K562 (cell line): ENCODE measurements at regions not wholly inside any gene's neighbourhood (a gene's known extent, or its start where the extent isn't known, plus 50 kb on each side); places are given as distances from the start of the nearest gene placed in this dataset.

ENCODE experiments used
- ATAC-seq: fragments of 200-7000 bp; cut with Tn5 transposase; 3 replicates; pipeline ENCODE4 v1.9.1; 2020; ENCODE audit warnings: moderate library complexity
- BruUV-seq: library from RNA; stranded (reverse); fragments of 400-500 nt; replicated peaks from 2 replicates; lab custom pipeline; 2021; lab: Mats Ljungman, UMichigan
- CTCF ChIA-PET: fragments of 300-600 bp; formaldehyde crosslinking; extraction: SDS; loops from one replicate; lab custom pipeline; 2021; ENCODE audit warnings: low intra/inter-chr PET ratio; lab: Yijun Ruan, JAX
- POLR2A ChIA-PET: fragments of 300-600, 350-650 bp; sonication (Branson Sonifier 250); formaldehyde crosslinking; extraction: SDS; loops from one replicate; lab custom pipeline; 2021; ENCODE audit warnings: antibody characterized with exemption, inconsistent platforms; lab: Yijun Ruan, JAX
- DNase-seq, 4 experiments: peaks; one replicate each; pipeline versions ENCODE4 v3.0.0 to v3.0.0-alpha.2; 2011 to 2018; ENCODE audit warnings: low spot score in 3 of 4, mixed read lengths in 3 of 4; ENCODE audit errors: extremely low read depth in 1 of 4
- FAIRE-seq: peaks from 2 replicates; lab custom pipeline; 2011; peaks lifted over from hg19 to GRCh38; lab: Jason Lieb, UNC
- H2AFZ ChIP-seq: 2 replicates; pipeline ENCODE4 v1.6.0; 2011; ENCODE audit warnings: low read depth, low read length, control low read depth, inconsistent platforms
- H3K27ac ChIP-seq: fragments of 200-600 bp; 3 replicates; pipeline ENCODE4 v1.8.0; 2011; ENCODE audit warnings: low read depth, mild to moderate bottlenecking, control low read depth, inconsistent platforms, low read length, moderate library complexity, mixed read lengths; ENCODE audit errors: extremely low read depth
- H3K27me3 ChIP-seq, 2 experiments: fragments of 300-600 bp in 1 of 2; 2 replicates in 1 of 2; 3 replicates in 1 of 2; pipeline versions ENCODE4 v1.6.0 to v1.8.0; 2011; ENCODE audit warnings: inconsistent platforms in 2 of 2, low read length in 2 of 2, mild to moderate bottlenecking in 1 of 2, mixed read lengths in 1 of 2, moderate library complexity in 1 of 2; ENCODE audit not compliant: control insufficient read depth in 2 of 2, insufficient read depth in 2 of 2
- H3K36me3 ChIP-seq: fragments of 300-600 bp; 3 replicates; pipeline ENCODE4 v1.8.0; 2011; ENCODE audit warnings: mild to moderate bottlenecking, low read length, inconsistent platforms; ENCODE audit not compliant: control insufficient read depth, insufficient read depth
- H3K4me1 ChIP-seq, 2 experiments: fragments of 200-600 bp in 1 of 2; replicated peaks in 1 of 2; 2 replicates in 1 of 2; 3 replicates in 1 of 2; pipeline versions ENCODE4 v1.5.1 to v1.8.0; 2011; ENCODE audit warnings: inconsistent platforms in 2 of 2, low read length in 2 of 2, mild to moderate bottlenecking in 1 of 2, mixed read lengths in 1 of 2, moderate library complexity in 1 of 2; ENCODE audit not compliant: control insufficient read depth in 2 of 2, insufficient read depth in 2 of 2
- H3K4me2 ChIP-seq: 2 replicates; pipeline ENCODE4 v1.6.1; 2011; ENCODE audit warnings: low read length, control low read depth, inconsistent platforms, mixed read lengths; ENCODE audit not compliant: insufficient read depth
- H3K4me3 ChIP-seq: fragments of 200-600 bp; sonication (generic), shearing (Covaris generic); 2 replicates; pipeline ENCODE4 v1.5.1; 2016; ENCODE audit warnings: control low read depth, inconsistent platforms
- H3K79me2 ChIP-seq: fragments of 200-600 bp; 3 replicates; pipeline ENCODE4 v1.8.0; 2011; ENCODE audit warnings: low read length, inconsistent platforms; ENCODE audit not compliant: control insufficient read depth, insufficient read depth
- H3K9ac ChIP-seq, 2 experiments: 2 replicates each; pipeline versions ENCODE4 v1.6.0 to v1.6.1; 2011; ENCODE audit warnings: low read depth in 2 of 2, low read length in 2 of 2, control low read depth in 1 of 2, inconsistent platforms in 1 of 2, mild to moderate bottlenecking in 1 of 2, mixed read lengths in 1 of 2; ENCODE audit not compliant: insufficient read depth in 1 of 2
- H3K9me1 ChIP-seq: one replicate; pipeline ENCODE4 v1.6.0; 2011; ENCODE audit warnings: inconsistent platforms, mild to moderate bottlenecking, low read length, moderate library complexity; ENCODE audit not compliant: control insufficient read depth, insufficient read depth
- H3K9me3 ChIP-seq: replicated peaks from 2 replicates; pipeline ENCODE4 v1.5.1; 2011; ENCODE audit warnings: low read depth, low read length, inconsistent platforms; ENCODE audit not compliant: control insufficient read depth, insufficient read depth
- H4K20me1 ChIP-seq: replicated peaks from 2 replicates; pipeline ENCODE4 v1.6.1; 2011; ENCODE audit warnings: low read length, inconsistent platforms, mixed read lengths; ENCODE audit not compliant: control insufficient read depth, insufficient read depth
- FOXJ3 ChIP-seq: sonication (generic); formaldehyde crosslinking; IDR thresholded peaks from 2 replicates; pipeline ENCODE4 v1.4.0; 2020; ENCODE audit warnings: mild to moderate bottlenecking, missing genetic modification reagents
- NRF1 ChIP-seq, 2 experiments: fragments of 450-650 bp; IDR thresholded peaks in 1 of 2; conservative IDR thresholded peaks in 1 of 2; 2 replicates each; pipeline ENCODE4 v1.6.1; 2014; ENCODE audit warnings: mild to moderate bottlenecking in 2 of 2
- PCBP2 ChIP-seq: fragments of 200-400 bp; formaldehyde crosslinking; IDR thresholded peaks from 2 replicates; pipeline ENCODE4 v1.6.1; 2018; ENCODE audit warnings: low read length, low read depth, mild to moderate bottlenecking, moderate library complexity; ENCODE audit not compliant: poor library complexity, severe bottlenecking
- PTRF ChIP-seq: fragments of 450-650 bp; IDR thresholded peaks from 2 replicates; pipeline ENCODE4 v1.6.1; 2016; ENCODE audit warnings: mild to moderate bottlenecking, missing genetic modification characterization, missing compliant biosample characterization
- ZNF232 ChIP-seq: sonication (generic); formaldehyde crosslinking; IDR thresholded peaks from 2 replicates; pipeline ENCODE4 v1.8.0; 2022; ENCODE audit warnings: mild to moderate bottlenecking, missing genetic modification reagents
- ZNF24 ChIP-seq: fragments of 450-650 bp; IDR thresholded peaks from 2 replicates; pipeline ENCODE4 v1.6.1; 2016
- ZNF79 ChIP-seq: fragments of 250-450 bp; sonication (Bioruptor Pico); IDR thresholded peaks from 2 replicates; pipeline ENCODE4 v1.4.0; 2020; ENCODE audit warnings: low read depth, mild to moderate bottlenecking, moderate library complexity
- WGBS: fragments of 100-300 bp; shearing (Covaris generic); methylation state at CpG from one replicate; pipeline ENCODE4 v1.1.6; 2016; ENCODE audit warnings: low coverage, mixed read lengths; ENCODE audit not compliant: insufficient coverage; ENCODE audit errors: missing lambda C conversion rate; 5-methylcytosine and 5-hydroxymethylcytosine counted together
- in situ Hi-C: fragments of 300-500 bp; cut with MboI; formaldehyde crosslinking; loops from 4 replicates; pipeline ENCODE4 v1.15.0; 2018; ENCODE audit warnings: inconsistent platforms, mixed read lengths
- intact Hi-C: fragments of 100-400 bp; cut with micrococcal nuclease; formaldehyde crosslinking; loops from 2 replicates; pipeline ENCODE4 v1.14.2; 2022
- TF ChIP-seq, protein P1 (sequence below): fragments of 250-450 bp; sonication (Bioruptor Pico); IDR thresholded peaks from 2 replicates; pipeline ENCODE4 v1.8.0; 2022; ENCODE audit warnings: inconsistent platforms, mild to moderate bottlenecking, moderate library complexity, borderline replicate concordance
- TF ChIP-seq, protein P2 (sequence below), 2 experiments: IDR thresholded peaks; 2 replicates each; pipeline ENCODE4 v1.6.1; 2012; ENCODE audit warnings: improper control_type of control experiment in 2 of 2, low read depth in 2 of 2, low read length in 2 of 2, borderline replicate concordance in 1 of 2

DNA sequence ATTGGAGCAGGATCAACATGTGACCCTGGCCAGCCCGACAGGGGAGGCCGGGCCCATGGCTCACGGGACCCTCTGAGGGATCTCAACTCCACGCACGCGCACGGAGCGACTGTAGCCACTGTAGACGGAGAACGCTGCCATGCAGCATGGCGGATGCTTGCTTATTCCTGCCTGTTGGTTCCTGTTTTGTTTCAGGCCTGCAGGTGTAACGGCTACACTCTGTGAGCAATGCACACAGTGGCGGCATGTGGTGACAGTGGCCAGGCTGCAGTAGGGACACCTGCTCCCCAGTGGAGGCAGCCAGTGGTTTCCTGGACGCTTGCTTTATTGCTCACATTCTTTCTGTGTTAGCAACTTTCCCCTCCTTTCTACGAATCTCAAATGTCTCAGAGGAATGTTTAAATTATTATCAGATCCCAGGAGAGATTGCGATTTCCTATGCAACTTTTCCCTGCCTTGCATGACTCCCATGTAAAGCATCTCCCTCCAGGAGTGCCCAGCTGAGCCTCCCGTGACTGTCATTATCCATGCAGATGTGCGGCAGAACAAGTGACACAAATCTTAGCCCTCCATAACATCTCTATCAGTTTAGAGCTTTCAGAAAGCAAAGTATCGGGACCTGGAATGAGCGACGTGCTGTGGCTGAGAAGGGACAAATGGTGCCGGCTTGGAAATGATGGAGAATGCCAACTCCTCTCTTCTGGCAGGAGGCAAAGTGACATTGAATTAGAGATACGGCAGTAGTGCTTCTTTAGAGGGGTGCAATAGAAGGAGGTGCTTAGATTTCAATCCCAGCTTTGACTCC is 209.7 kb downstream of the ASB1 start:
- ATAC-seq, result no peak
- FAIRE-seq, result no peak
- BruUV-seq, result no TSS peak
- intact Hi-C loops, result no loop called here
- TF ChIP-seq NRF1 (conservative IDR thresholded peaks at IDR 0.05 in 1 of 2, IDR thresholded peaks at IDR 0.05 in 1 of 2) (peak; percentile 72 to 75), ZNF79 (CRISPR knock-in tag) (no peak)
- H3K9me3 ChIP-seq, result no peaks in the 10 kb centered on the region
- H3K4me3 ChIP-seq, result no peak overlapping the region
- DNase-seq, result no peak
- in situ Hi-C loops, result no loop called here
- H3K27ac ChIP-seq, result no peak overlapping the region
- WGBS, result 1% methylated on average over 22 of the region's 23 CpGs
- H4K20me1 ChIP-seq, result no peaks in the 10 kb centered on the region; the same call in 1 of the 2 replicates
- H3K36me3 ChIP-seq, result no peaks in the 10 kb centered on the region
- no peaks in the 10 kb centered on the region for H3K79me2 ChIP-seq
- no peak overlapping the region for H3K4me2 ChIP-seq
- no peak overlapping the region for H3K9ac ChIP-seq
- peaks cover 7 to 73% of the 10 kb centered on the region in 2 experiments; a peak in 4 of 5 replicates for H3K27me3 ChIP-seq
- no peaks in the 10 kb centered on the region; a peak in 1 of 5 replicates for H3K4me1 ChIP-seq
- no peaks in the 10 kb centered on the region for H3K9me1 ChIP-seq
- ChIA-PET CTCF (no interaction called here), POLR2A (interaction anchor here (0.6 kb wide), 1 partner anchor 66 kb away, joined by 3 read pairs; no protein-coding TSS in a partner anchor)
- H2AFZ ChIP-seq, result no peak overlapping the region

DNA sequence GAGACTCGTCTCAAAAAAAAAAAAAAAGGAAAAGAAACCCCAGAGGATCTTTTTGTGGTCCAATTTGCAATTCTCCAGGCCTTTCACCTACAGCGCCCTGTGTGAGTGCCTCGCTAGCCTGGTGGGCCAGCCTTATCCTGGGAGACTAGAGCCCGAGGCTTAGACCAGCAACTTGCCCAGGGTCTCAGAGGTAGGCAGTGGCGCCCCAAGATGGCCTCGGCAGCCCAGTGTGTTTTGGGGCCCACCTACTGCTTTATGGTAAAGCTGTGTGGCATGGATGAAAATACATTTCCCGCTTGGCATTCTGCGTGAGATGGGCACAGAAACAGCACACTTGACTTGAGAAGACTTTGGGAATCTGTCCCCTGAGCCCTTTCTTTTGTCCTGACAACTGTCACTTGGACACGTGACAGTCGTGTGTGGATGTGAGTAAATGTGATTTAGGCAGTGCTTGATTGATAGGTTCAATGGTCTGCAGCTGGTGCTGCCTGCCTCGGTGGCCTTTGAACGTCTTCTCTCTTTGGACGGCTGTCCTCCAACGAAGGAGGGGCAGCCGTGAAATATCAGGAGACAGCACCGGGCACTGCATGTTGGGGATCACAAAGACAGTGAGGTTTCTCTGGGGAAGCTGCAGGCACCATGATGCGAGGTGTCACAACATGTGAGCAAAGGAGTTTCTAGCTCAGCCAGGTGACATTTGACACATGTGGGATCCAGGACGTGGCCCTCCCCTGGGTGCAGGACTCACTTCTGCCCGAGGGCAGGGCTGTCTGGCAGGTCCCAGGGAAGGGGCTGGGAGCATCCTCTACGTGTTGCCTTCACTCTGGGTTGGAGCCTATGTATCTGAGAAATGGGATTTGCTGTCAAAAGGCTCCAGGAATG is 209.5 kb upstream of the TWIST2 start:
- no TSS peak for BruUV-seq
- no peaks in the 10 kb centered on the region for H3K36me3 ChIP-seq
- TF ChIP-seq, protein P1, sequence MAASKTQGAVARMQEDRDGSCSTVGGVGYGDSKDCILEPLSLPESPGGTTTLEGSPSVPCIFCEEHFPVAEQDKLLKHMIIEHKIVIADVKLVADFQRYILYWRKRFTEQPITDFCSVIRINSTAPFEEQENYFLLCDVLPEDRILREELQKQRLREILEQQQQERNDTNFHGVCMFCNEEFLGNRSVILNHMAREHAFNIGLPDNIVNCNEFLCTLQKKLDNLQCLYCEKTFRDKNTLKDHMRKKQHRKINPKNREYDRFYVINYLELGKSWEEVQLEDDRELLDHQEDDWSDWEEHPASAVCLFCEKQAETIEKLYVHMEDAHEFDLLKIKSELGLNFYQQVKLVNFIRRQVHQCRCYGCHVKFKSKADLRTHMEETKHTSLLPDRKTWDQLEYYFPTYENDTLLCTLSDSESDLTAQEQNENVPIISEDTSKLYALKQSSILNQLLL (CRISPR knock-in tag), result no peak
- TF ChIP-seq FOXJ3 (CRISPR knock-in tag) (no peak), PCBP2 (no peak), ZNF232 (CRISPR knock-in tag) (no peak), PTRF (no peak), ZNF24 (no peak)
- TF ChIP-seq, protein P2, sequence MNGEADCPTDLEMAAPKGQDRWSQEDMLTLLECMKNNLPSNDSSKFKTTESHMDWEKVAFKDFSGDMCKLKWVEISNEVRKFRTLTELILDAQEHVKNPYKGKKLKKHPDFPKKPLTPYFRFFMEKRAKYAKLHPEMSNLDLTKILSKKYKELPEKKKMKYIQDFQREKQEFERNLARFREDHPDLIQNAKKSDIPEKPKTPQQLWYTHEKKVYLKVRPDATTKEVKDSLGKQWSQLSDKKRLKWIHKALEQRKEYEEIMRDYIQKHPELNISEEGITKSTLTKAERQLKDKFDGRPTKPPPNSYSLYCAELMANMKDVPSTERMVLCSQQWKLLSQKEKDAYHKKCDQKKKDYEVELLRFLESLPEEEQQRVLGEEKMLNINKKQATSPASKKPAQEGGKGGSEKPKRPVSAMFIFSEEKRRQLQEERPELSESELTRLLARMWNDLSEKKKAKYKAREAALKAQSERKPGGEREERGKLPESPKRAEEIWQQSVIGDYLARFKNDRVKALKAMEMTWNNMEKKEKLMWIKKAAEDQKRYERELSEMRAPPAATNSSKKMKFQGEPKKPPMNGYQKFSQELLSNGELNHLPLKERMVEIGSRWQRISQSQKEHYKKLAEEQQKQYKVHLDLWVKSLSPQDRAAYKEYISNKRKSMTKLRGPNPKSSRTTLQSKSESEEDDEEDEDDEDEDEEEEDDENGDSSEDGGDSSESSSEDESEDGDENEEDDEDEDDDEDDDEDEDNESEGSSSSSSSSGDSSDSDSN (IDR thresholded peaks at IDR 0.05; ENCODE audit: borderline replicate concordance in 1 of 2, low read depth in 2 of 2, low read length in 2 of 2), result no peak
- TF ChIP-seq, all 486 proteins: peak for 0
- ATAC-seq, result no peak
- Histone ChIP-seq H3K4me2 (no peak overlapping the region), H3K9ac (no peak overlapping the region), H3K9me1 (no peaks in the 10 kb centered on the region), H3K27me3 (peaks cover 0 to 61% of the 10 kb centered on the region in 2 experiments; a peak in 4 of 5 replicates), H3K27ac (no peak overlapping the region), H3K4me1 (no peaks in the 10 kb centered on the region; a peak in 1 of 5 replicates), H4K20me1 (no peaks in the 10 kb centered on the region; the same call in 1 of the 2 replicates), H3K4me3 (no peak overlapping the region), H3K79me2 (no peaks in the 10 kb centered on the region), H2AFZ (no peak overlapping the region), H3K9me3 (no peaks in the 10 kb centered on the region)
- intact Hi-C loops (no loop called here), in situ Hi-C loops (no loop called here)
- 0% methylated on average over 15 of the region's 20 CpGs for WGBS
- ChIA-PET POLR2A (no interaction called here), CTCF (no interaction called here)
- no peak for DNase-seq
- FAIRE-seq, result no peak
